PC-3 (cell line): ENCODE measurements at regions not wholly inside any gene's neighbourhood (a gene's known extent, or its start where the extent isn't known, plus 50 kb on each side); places are given as distances from the start of the nearest gene placed in this dataset.

Experiments used
- ATAC-seq: fragments of 200-7000 bp; cut with Tn5 transposase; 2 replicates; pipeline ENCODE4 v1.9.1; 2020; ENCODE audit warnings: mild to moderate bottlenecking, moderate library complexity
- BruUV-seq: library from RNA; stranded (reverse); fragments of 400-500 nt; replicated peaks from 2 replicates; lab custom pipeline; 2021; lab: Mats Ljungman, UMichigan
- CTCF ChIA-PET: fragments of 300-600 bp; sonication (Branson Sonifier 250); formaldehyde crosslinking; loops from one replicate; lab custom pipeline; 2022; ENCODE audit warnings: antibody characterized with exemption; lab: Charles Lee
- POLR2A ChIA-PET: fragments of 300-600 bp; sonication (Branson Sonifier 250); formaldehyde crosslinking; loops from one replicate; lab custom pipeline; 2022; ENCODE audit warnings: antibody characterized with exemption; ENCODE audit not compliant: unreplicated experiment; lab: Charles Lee
- DNase-seq: peaks from one replicate; pipeline ENCODE4 v3.0.0-alpha.2; 2015
- H2AFZ ChIP-seq: fragments of 300-600 bp; sonication (generic); 2 replicates; pipeline ENCODE4 v1.6.0; 2016; ENCODE audit warnings: antibody characterized with exemption, low read length
- H3F3A ChIP-seq: fragments of 300-600 bp; sonication (generic); one replicate; pipeline ENCODE4 v1.6.0; 2017; ENCODE audit warnings: antibody characterized with exemption, low read length, control low read depth, mild to moderate bottlenecking; ENCODE audit not compliant: unreplicated experiment
- H3K27ac ChIP-seq: fragments of 300-600 bp; sonication (generic); 2 replicates; pipeline ENCODE4 v1.5.1; 2016; ENCODE audit warnings: mild to moderate bottlenecking, low read length
- H3K27me3 ChIP-seq: fragments of 300-600 bp; sonication (generic); 2 replicates; pipeline ENCODE4 v1.6.1; 2016; ENCODE audit warnings: low read length, mixed read lengths
- H3K36me3 ChIP-seq: fragments of 300-600 bp; sonication (generic); 2 replicates; pipeline ENCODE4 v1.6.1; 2016; ENCODE audit warnings: low read depth, mixed run types, low read length, mixed read lengths
- H3K4me1 ChIP-seq: fragments of 300-600 bp; sonication (generic); 2 replicates; pipeline ENCODE4 v1.5.1; 2016; ENCODE audit warnings: low read length; ENCODE audit not compliant: insufficient read depth
- H3K4me2 ChIP-seq: fragments of 300-600 bp; sonication (generic); 2 replicates; pipeline ENCODE4 v1.6.0; 2016; ENCODE audit warnings: low read length
- H3K4me3 ChIP-seq: fragments of 300-600 bp; sonication (generic); 2 replicates; pipeline ENCODE4 v1.5.1; 2016; ENCODE audit warnings: mild to moderate bottlenecking, low read length, mixed read lengths
- H3K79me2 ChIP-seq: fragments of 300-600 bp; sonication (generic); 2 replicates; pipeline ENCODE4 v1.6.1; 2017; ENCODE audit warnings: low read length, mixed read lengths
- H3K9ac ChIP-seq: fragments of 300-600 bp; sonication (generic); 2 replicates; pipeline ENCODE4 v1.6.0; 2016; ENCODE audit warnings: mild to moderate bottlenecking, low read length
- H3K9me2 ChIP-seq: fragments of 300-600 bp; sonication (generic); replicated peaks from 2 replicates; pipeline ENCODE4 v1.6.1; 2016; ENCODE audit warnings: mixed run types, low read length, mixed read lengths
- H3K9me3 ChIP-seq: fragments of 300-600 bp; sonication (generic); 2 replicates; pipeline ENCODE4 v1.6.1; 2016; ENCODE audit warnings: low read length, mixed read lengths
- H4K20me1 ChIP-seq: fragments of 300-600 bp; sonication (generic); 2 replicates; pipeline ENCODE4 v1.6.1; 2016; ENCODE audit warnings: low read length, mixed read lengths
- EZH2 ChIP-seq: fragments of 300-600 bp; sonication (generic); IDR thresholded peaks from one replicate; pipeline ENCODE4 v1.6.1; 2017; ENCODE audit warnings: antibody characterized with exemption, mild to moderate bottlenecking, low read length; ENCODE audit not compliant: unreplicated experiment
- EZH2phosphoT487 ChIP-seq: fragments of 300-600 bp; sonication (generic); IDR thresholded peaks from 2 replicates; pipeline ENCODE4 v1.6.1; 2018; ENCODE audit warnings: mild to moderate bottlenecking, antibody characterized with exemption, low read length, borderline replicate concordance
- intact Hi-C: fragments of 100-400 bp; cut with micrococcal nuclease; formaldehyde crosslinking; loops from 2 replicates; pipeline ENCODE4 v1.9.0; 2023
- TF ChIP-seq, protein P1 (sequence below): fragments of 300-600 bp; sonication (generic); conservative IDR thresholded peaks from 2 replicates; pipeline ENCODE4 v1.5.1; 2017; ENCODE audit warnings: antibody characterized with exemption, low read depth, mild to moderate bottlenecking, low read length

GRCh38 chr20:7710440-7710839, 229.8 kb downstream of the HAO1 start:
- Histone ChIP-seq H3K27me3 (no peaks in the 10 kb centered on the region), H3K27ac (peak overlapping the region; percentile 78), H3K9me3 (no peaks in the 10 kb centered on the region), H4K20me1 (no peaks in the 10 kb centered on the region), H3K79me2 (no peaks in the 10 kb centered on the region), H3K36me3 (no peaks in the 10 kb centered on the region), H3F3A (no peaks in the 10 kb centered on the region), H3K9ac (peak overlapping the region; percentile 63), H3K4me3 (no peak overlapping the region), H3K4me1 (peaks cover 33% of the 10 kb centered on the region), H3K4me2 (peak overlapping the region; percentile 30), H2AFZ (no peak overlapping the region), H3K9me2 (no peaks in the 10 kb centered on the region)
- BruUV-seq = no TSS peak
- ATAC-seq = peak; percentile 80
- ChIA-PET POLR2A (no interaction called here), CTCF (no interaction called here)
- DNase-seq = peak; percentile 92
- intact Hi-C loops = loop anchor here (5.0 kb wide), 1 partner anchor 142 kb away; no protein-coding TSS in a partner anchor
- TF ChIP-seq, protein P1, sequence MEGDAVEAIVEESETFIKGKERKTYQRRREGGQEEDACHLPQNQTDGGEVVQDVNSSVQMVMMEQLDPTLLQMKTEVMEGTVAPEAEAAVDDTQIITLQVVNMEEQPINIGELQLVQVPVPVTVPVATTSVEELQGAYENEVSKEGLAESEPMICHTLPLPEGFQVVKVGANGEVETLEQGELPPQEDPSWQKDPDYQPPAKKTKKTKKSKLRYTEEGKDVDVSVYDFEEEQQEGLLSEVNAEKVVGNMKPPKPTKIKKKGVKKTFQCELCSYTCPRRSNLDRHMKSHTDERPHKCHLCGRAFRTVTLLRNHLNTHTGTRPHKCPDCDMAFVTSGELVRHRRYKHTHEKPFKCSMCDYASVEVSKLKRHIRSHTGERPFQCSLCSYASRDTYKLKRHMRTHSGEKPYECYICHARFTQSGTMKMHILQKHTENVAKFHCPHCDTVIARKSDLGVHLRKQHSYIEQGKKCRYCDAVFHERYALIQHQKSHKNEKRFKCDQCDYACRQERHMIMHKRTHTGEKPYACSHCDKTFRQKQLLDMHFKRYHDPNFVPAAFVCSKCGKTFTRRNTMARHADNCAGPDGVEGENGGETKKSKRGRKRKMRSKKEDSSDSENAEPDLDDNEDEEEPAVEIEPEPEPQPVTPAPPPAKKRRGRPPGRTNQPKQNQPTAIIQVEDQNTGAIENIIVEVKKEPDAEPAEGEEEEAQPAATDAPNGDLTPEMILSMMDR = no peak
- TF ChIP-seq EZH2phosphoT487 (no peak), EZH2 (no peak)

- no peaks in the 10 kb centered on the region for H3K9me2 ChIP-seq
- H2AFZ ChIP-seq = no peak overlapping the region
- H3K9me3 ChIP-seq = no peaks in the 10 kb centered on the region
- ATAC-seq (peak; percentile 57), DNase-seq (peak; percentile 67)
- BruUV-seq = no TSS peak
- no peak overlapping the region for H3K4me2 ChIP-seq
- H3K27me3 ChIP-seq = no peaks in the 10 kb centered on the region
- TF ChIP-seq EZH2phosphoT487 (no peak), EZH2 (no peak)
- TF ChIP-seq, protein P1 = no peak
- ChIA-PET CTCF (interaction anchor here (0.6 kb wide), 1 partner anchor 312 kb away, joined by 4 read pairs; no protein-coding TSS in a partner anchor), POLR2A (no interaction called here)
- no peaks in the 10 kb centered on the region for H3K79me2 ChIP-seq
- H4K20me1 ChIP-seq = no peaks in the 10 kb centered on the region
- intact Hi-C loops = loop anchor here (5.0 kb wide), 1 partner anchor 140 kb away; no protein-coding TSS in a partner anchor
- H3F3A ChIP-seq = no peaks in the 10 kb centered on the region
- peak overlapping the region; percentile 78 for H3K27ac ChIP-seq
- peaks cover 33% of the 10 kb centered on the region for H3K4me1 ChIP-seq
- H3K9ac ChIP-seq = peak overlapping the region; percentile 63
- H3K4me3 ChIP-seq = no peak overlapping the region
- no peaks in the 10 kb centered on the region for H3K36me3 ChIP-seq
These were observed 227.6 kb downstream of the HAO1 start for GRCh38 chr20:7712661-7713060.

- ChIA-PET POLR2A (no interaction called here), CTCF (interaction anchor here (0.5 kb wide), 1 partner anchor 43 kb away, joined by 3 read pairs; no protein-coding TSS in a partner anchor)
- no peaks in the 10 kb centered on the region for H3K36me3 ChIP-seq
- TF ChIP-seq, protein P1 = 0 out of 2 replicates have a peak, but pooled peaks have one; percentile 9
- TF ChIP-seq EZH2phosphoT487 = no peak
- H3K4me2 ChIP-seq = no peak overlapping the region
- intact Hi-C loops = loop anchor here (5.0 kb wide), 1 partner anchor 138 kb away; no protein-coding TSS in a partner anchor
- no TSS peak for BruUV-seq
- no peaks in the 10 kb centered on the region for H4K20me1 ChIP-seq
- H3K27me3 ChIP-seq = no peaks in the 10 kb centered on the region
- H3K4me1 ChIP-seq = peaks cover 33% of the 10 kb centered on the region
- no peak for ATAC-seq
- H3F3A ChIP-seq = no peaks in the 10 kb centered on the region
- H3K9me3 ChIP-seq = no peaks in the 10 kb centered on the region
- no peak overlapping the region for H3K4me3 ChIP-seq
- H3K9ac ChIP-seq = no peak overlapping the region
- H3K79me2 ChIP-seq = no peaks in the 10 kb centered on the region
- no peak for DNase-seq
- H3K27ac ChIP-seq = no peak overlapping the region
- no peak overlapping the region for H2AFZ ChIP-seq
- H3K9me2 ChIP-seq = no peaks in the 10 kb centered on the region
These were observed 225.7 kb downstream of the HAO1 start for GRCh38 chr20:7714549-7714948.
